Prostate gland (tissue), 2 donors: ENCODE measurements at regions not wholly inside any gene's neighbourhood (a gene's known extent, or its start where the extent isn't known, plus 50 kb on each side); places are given as distances from the start of the nearest gene placed in this dataset.

ENCODE experiments used
- POLR2A ChIP-seq: fragments of 450-650 bp; IDR thresholded peaks from one replicate; pipeline ENCODE4 v1.6.1; 2016; ENCODE audit warnings: antibody characterized with exemption, mild to moderate bottlenecking
- POLR2AphosphoS5 ChIP-seq: sonication (generic); formaldehyde crosslinking; IDR thresholded peaks from one replicate; pipeline ENCODE4 v1.6.1; 2017; ENCODE audit warnings: antibody characterized with exemption
- TF ChIP-seq, protein P1 (sequence below), 4 experiments: fragments of 200-600 bp in 2 of 4; fragments of 450-650 bp in 2 of 4; sonication (generic) in 2 of 4; IDR thresholded peaks; 1 replicate in 3 of 4; 2 replicates in 1 of 4; pipeline ENCODE4 v1.5.1; 2016 to 2019; ENCODE audit warnings: antibody characterized with exemption in 4 of 4, mild to moderate bottlenecking in 2 of 4, moderate library complexity in 2 of 4

DNA sequence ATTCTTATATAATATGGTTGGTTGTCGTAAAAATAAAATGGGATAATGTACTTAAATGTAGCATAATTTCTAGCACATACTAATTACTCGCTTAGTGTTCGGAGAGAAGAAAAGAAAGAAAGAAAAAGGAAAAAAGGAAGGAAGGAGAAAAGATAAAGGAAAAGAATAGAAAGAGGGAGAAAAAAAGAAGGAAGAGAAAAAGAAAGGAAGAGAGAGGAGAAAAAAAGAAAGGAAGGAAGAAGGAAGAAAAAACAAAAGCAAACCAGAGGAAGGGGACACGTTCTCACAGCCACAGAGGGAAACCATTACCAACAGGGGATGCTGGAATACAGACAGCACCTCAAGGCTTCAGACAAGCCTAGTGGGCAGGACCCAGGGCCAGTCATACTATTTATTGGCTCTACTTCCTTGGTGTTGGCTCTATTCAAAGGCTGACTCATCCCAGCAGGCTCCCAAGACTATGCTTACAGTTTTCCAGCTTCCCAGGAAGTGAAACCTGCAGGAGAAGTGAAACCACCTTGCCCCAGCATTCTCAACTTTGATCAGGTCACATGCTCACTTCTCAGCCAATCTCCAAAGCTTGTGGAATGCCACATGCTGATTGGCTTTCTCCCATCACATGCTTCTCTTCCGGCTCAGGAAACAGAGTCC lies 273.5 kb upstream of the IRX5 start:
- TF ChIP-seq, protein P1, sequence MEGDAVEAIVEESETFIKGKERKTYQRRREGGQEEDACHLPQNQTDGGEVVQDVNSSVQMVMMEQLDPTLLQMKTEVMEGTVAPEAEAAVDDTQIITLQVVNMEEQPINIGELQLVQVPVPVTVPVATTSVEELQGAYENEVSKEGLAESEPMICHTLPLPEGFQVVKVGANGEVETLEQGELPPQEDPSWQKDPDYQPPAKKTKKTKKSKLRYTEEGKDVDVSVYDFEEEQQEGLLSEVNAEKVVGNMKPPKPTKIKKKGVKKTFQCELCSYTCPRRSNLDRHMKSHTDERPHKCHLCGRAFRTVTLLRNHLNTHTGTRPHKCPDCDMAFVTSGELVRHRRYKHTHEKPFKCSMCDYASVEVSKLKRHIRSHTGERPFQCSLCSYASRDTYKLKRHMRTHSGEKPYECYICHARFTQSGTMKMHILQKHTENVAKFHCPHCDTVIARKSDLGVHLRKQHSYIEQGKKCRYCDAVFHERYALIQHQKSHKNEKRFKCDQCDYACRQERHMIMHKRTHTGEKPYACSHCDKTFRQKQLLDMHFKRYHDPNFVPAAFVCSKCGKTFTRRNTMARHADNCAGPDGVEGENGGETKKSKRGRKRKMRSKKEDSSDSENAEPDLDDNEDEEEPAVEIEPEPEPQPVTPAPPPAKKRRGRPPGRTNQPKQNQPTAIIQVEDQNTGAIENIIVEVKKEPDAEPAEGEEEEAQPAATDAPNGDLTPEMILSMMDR (IDR thresholded peaks at IDR 0.05), result no peak
- TF ChIP-seq POLR2AphosphoS5 (no peak), POLR2A (no peak)
